ENCODE measurements at regions not wholly inside any gene's neighbourhood (a gene's known extent, or its start where the extent isn't known, plus 50 kb on each side); places are given as distances from the start of the nearest gene placed in this dataset.

GRCh38 chr1:148334339-148335130 lies 148.6 kb downstream of the PPIAL4G start (continued):
- TF ChIP-seq, protein P1, sequence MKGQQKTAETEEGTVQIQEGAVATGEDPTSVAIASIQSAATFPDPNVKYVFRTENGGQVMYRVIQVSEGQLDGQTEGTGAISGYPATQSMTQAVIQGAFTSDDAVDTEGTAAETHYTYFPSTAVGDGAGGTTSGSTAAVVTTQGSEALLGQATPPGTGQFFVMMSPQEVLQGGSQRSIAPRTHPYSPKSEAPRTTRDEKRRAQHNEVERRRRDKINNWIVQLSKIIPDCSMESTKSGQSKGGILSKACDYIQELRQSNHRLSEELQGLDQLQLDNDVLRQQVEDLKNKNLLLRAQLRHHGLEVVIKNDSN (IDR thresholded peaks at IDR 0.05; ENCODE audit: borderline replicate concordance, extremely low read length, insufficient read depth, low read depth, low read length) = no peak
- TF ChIP-seq BACH1 (IDR thresholded peaks at IDR 0.05; ENCODE audit: borderline replicate concordance) = peak; percentile 96; the same call in 1 of the 2 replicates
- peak in 1 of 2 experiments; percentile 74; a peak in 2 of 4 replicates for TF ChIP-seq ETV6 (conservative IDR thresholded peaks at IDR 0.05 in 1 of 2, IDR thresholded peaks at IDR 0.05 in 1 of 2; ENCODE audit: borderline replicate concordance in 1 of 2, low read depth in 1 of 2)
- 0 out of 2 replicates have a peak, but pooled peaks have one; percentile 17 for TF ChIP-seq SMARCA5 (IDR thresholded peaks at IDR 0.05)
- TF ChIP-seq EED (IDR thresholded peaks at IDR 0.05; ENCODE audit: low read depth) = peak; percentile 98
- no peak for TF ChIP-seq SMC3 (IDR thresholded peaks at IDR 0.05; ENCODE audit: borderline replicate concordance, low read length)
- peak; percentile 91 for TF ChIP-seq NFIC (IDR thresholded peaks at IDR 0.05; ENCODE audit: low read depth, low read length)
- peak; percentile 89 for TF ChIP-seq CREM (IDR thresholded peaks at IDR 0.05; ENCODE audit: low read depth)
- no peak for TF ChIP-seq CBX3 (IDR thresholded peaks at IDR 0.05; ENCODE audit: borderline replicate concordance, low read depth)
- peak; percentile 79 for TF ChIP-seq ATF7 (IDR thresholded peaks at IDR 0.05; ENCODE audit: low read depth)
- no peak for TF ChIP-seq NFYA (IDR thresholded peaks at IDR 0.05; ENCODE audit: borderline replicate concordance, low read depth, low read length)
- TF ChIP-seq RFX5 (IDR thresholded peaks at IDR 0.05; ENCODE audit: low read depth, low read length) = 0 out of 2 replicates have a peak, but pooled peaks have one; percentile 7
- TF ChIP-seq, protein P2, sequence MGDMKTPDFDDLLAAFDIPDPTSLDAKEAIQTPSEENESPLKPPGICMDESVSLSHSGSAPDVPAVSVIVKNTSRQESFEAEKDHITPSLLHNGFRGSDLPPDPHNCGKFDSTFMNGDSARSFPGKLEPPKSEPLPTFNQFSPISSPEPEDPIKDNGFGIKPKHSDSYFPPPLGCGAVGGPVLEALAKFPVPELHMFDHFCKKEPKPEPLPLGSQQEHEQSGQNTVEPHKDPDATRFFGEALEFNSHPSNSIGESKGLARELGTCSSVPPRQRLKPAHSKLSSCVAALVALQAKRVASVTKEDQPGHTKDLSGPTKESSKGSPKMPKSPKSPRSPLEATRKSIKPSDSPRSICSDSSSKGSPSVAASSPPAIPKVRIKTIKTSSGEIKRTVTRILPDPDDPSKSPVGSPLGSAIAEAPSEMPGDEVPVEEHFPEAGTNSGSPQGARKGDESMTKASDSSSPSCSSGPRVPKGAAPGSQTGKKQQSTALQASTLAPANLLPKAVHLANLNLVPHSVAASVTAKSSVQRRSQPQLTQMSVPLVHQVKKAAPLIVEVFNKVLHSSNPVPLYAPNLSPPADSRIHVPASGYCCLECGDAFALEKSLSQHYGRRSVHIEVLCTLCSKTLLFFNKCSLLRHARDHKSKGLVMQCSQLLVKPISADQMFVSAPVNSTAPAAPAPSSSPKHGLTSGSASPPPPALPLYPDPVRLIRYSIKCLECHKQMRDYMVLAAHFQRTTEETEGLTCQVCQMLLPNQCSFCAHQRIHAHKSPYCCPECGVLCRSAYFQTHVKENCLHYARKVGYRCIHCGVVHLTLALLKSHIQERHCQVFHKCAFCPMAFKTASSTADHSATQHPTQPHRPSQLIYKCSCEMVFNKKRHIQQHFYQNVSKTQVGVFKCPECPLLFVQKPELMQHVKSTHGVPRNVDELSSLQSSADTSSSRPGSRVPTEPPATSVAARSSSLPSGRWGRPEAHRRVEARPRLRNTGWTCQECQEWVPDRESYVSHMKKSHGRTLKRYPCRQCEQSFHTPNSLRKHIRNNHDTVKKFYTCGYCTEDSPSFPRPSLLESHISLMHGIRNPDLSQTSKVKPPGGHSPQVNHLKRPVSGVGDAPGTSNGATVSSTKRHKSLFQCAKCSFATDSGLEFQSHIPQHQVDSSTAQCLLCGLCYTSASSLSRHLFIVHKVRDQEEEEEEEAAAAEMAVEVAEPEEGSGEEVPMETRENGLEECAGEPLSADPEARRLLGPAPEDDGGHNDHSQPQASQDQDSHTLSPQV (IDR thresholded peaks at IDR 0.05) = no peak
- TF ChIP-seq PAX5 (IDR thresholded peaks at IDR 0.05; ENCODE audit: borderline replicate concordance, low read depth, low read length) = peak; percentile 73
- peak; percentile 90 for TF ChIP-seq HDAC6 (IDR thresholded peaks at IDR 0.05; ENCODE audit: unreplicated experiment)
- peak; percentile 100 for TF ChIP-seq CBFB (IDR thresholded peaks at IDR 0.05; ENCODE audit: low read depth)
- TF ChIP-seq PML (IDR thresholded peaks at IDR 0.05; ENCODE audit: low read length) = peak; percentile 100
- TF ChIP-seq MEF2A (IDR thresholded peaks at IDR 0.05; ENCODE audit: insufficient read depth, low read depth, low read length) = peak; percentile 88
- TF ChIP-seq, protein P3, sequence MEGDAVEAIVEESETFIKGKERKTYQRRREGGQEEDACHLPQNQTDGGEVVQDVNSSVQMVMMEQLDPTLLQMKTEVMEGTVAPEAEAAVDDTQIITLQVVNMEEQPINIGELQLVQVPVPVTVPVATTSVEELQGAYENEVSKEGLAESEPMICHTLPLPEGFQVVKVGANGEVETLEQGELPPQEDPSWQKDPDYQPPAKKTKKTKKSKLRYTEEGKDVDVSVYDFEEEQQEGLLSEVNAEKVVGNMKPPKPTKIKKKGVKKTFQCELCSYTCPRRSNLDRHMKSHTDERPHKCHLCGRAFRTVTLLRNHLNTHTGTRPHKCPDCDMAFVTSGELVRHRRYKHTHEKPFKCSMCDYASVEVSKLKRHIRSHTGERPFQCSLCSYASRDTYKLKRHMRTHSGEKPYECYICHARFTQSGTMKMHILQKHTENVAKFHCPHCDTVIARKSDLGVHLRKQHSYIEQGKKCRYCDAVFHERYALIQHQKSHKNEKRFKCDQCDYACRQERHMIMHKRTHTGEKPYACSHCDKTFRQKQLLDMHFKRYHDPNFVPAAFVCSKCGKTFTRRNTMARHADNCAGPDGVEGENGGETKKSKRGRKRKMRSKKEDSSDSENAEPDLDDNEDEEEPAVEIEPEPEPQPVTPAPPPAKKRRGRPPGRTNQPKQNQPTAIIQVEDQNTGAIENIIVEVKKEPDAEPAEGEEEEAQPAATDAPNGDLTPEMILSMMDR (IDR thresholded peaks at IDR 0.05 in 2 of 3, conservative IDR thresholded peaks at IDR 0.05 in 1 of 3; ENCODE audit: control insufficient read depth in 2 of 3, extremely low read depth in 1 of 3, insufficient read depth in 1 of 3, low read depth in 3 of 3, low read length in 3 of 3) = no peak
- TF ChIP-seq, protein P4, sequence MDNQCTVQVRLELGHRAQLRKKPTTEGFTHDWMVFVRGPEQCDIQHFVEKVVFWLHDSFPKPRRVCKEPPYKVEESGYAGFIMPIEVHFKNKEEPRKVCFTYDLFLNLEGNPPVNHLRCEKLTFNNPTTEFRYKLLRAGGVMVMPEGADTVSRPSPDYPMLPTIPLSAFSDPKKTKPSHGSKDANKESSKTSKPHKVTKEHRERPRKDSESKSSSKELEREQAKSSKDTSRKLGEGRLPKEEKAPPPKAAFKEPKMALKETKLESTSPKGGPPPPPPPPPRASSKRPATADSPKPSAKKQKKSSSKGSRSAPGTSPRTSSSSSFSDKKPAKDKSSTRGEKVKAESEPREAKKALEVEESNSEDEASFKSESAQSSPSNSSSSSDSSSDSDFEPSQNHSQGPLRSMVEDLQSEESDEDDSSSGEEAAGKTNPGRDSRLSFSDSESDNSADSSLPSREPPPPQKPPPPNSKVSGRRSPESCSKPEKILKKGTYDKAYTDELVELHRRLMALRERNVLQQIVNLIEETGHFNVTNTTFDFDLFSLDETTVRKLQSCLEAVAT (IDR thresholded peaks at IDR 0.05) = peak; percentile 50
